MCF 10A (cell line): ENCODE measurements at regions not wholly inside any gene's neighbourhood (a gene's known extent, or its start where the extent isn't known, plus 50 kb on each side); places are given as distances from the start of the nearest gene placed in this dataset.

Source experiments
- BruUV-seq: library from RNA; stranded (reverse); fragments of 400-500 nt; replicated peaks from 2 replicates; lab custom pipeline; 2021; lab: Mats Ljungman, UMichigan
- CTCF ChIA-PET: fragments of 300-600 bp; sonication (Branson Sonifier 250); formaldehyde crosslinking; extraction: SDS; loops from one replicate; lab custom pipeline; 2021; ENCODE audit warnings: antibody characterized with exemption, inconsistent platforms; lab: Yijun Ruan, JAX
- POLR2A ChIA-PET: fragments of 300-600, 350-650 bp; sonication (Branson Sonifier 250); formaldehyde crosslinking; extraction: SDS; loops from one replicate; lab custom pipeline; 2020; ENCODE audit warnings: antibody characterized with exemption, inconsistent platforms; lab: Yijun Ruan, JAX
- DNase-seq: peaks from one replicate; pipeline ENCODE4 v3.0.0-alpha.2; 2018; ENCODE audit not compliant: unreplicated experiment
- H3K27ac Mint-ChIP-seq: one replicate; pipeline ENCODE4 v1.8.0; 2022; ENCODE audit warnings: mild to moderate bottlenecking, low read depth, mixed read lengths; ENCODE audit not compliant: unreplicated experiment
- H3K27me3 Mint-ChIP-seq: one replicate; pipeline ENCODE4 v1.8.0; 2022; ENCODE audit warnings: mixed read lengths; ENCODE audit not compliant: insufficient read depth, unreplicated experiment
- H3K36me3 Mint-ChIP-seq: one replicate; pipeline ENCODE4 v1.8.0; 2022; ENCODE audit warnings: mild to moderate bottlenecking, moderate library complexity, mixed read lengths; ENCODE audit not compliant: insufficient read depth, unreplicated experiment
- H3K4me1 Mint-ChIP-seq: one replicate; pipeline ENCODE4 v1.8.0; 2022; ENCODE audit warnings: mixed read lengths; ENCODE audit not compliant: insufficient read depth, unreplicated experiment
- H3K4me3 Mint-ChIP-seq: one replicate; pipeline ENCODE4 v1.8.0; 2022; ENCODE audit warnings: mild to moderate bottlenecking, moderate library complexity, mixed read lengths; ENCODE audit not compliant: unreplicated experiment
- H3K9me3 Mint-ChIP-seq: one replicate; pipeline ENCODE4 v1.8.0; 2022; ENCODE audit warnings: mixed read lengths; ENCODE audit not compliant: unreplicated experiment
- CTCF ChIP-seq: fragments of 200-600 bp; IDR thresholded peaks from one replicate; pipeline ENCODE4 v1.8.0; 2022; ENCODE audit warnings: antibody characterized with exemption, mild to moderate bottlenecking; ENCODE audit not compliant: unreplicated experiment
- intact Hi-C: fragments of 100-400 bp; cut with micrococcal nuclease; formaldehyde crosslinking; loops from 2 replicates; pipeline ENCODE4 v1.14.1; 2022

DNA sequence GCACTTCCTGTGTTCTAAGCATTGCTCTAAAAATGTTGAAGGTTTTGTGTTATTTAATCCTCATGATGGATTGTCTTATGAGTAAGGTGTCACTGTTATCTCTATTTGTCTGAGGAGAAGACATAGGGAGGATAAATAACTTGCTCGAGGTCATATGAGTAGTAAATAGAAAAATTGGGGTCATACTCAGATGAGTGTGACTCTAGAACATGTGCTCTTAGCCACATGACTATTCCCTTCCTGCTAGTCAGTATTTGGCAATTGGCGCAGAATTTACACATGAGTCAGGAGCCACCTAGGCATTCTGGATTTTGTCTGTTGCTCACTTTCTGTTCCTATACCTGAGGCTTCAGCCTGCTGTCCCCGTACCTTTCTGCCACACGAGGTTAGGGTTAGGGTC is 234.6 kb upstream of the CD180 start:
- no peaks in the 10 kb centered on the region for H3K27me3 Mint-ChIP-seq
- H3K4me3 Mint-ChIP-seq = no peak overlapping the region
- DNase-seq = peak; percentile 43
- CTCF ChIA-PET = no interaction called here
- POLR2A ChIA-PET = no interaction called here
- no TSS peak for BruUV-seq
- TF ChIP-seq CTCF = no peak
- H3K4me1 Mint-ChIP-seq = peaks cover 21% of the 10 kb centered on the region
- H3K27ac Mint-ChIP-seq = no peak overlapping the region
- H3K36me3 Mint-ChIP-seq = no peaks in the 10 kb centered on the region
- intact Hi-C loops = no loop called here
- H3K9me3 Mint-ChIP-seq = peaks cover 16% of the 10 kb centered on the region

DNA sequence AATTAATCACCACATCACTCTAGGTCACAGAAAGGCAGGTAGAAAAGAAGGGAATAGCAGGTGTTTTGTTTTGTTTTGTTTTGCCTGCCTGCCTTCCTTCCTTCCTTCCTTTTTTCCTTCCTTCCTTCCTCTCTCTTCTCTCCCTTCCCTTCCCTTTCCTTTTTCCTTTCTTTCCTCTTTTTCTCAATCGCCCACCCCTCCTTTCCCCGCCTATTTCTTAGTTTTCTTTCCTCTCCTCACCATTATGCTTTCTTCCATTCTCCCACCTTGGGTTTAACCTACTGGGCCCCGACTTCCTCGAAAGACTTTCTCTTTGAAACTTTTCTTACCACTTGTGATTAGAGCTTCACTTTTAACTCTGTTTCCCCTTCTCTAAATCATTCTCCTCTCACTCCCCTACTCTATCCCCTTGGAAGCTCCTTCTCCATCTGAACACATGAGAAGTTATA is 231.3 kb upstream of the CD180 start:
- POLR2A ChIA-PET = interaction anchor here (1.6 kb wide), 1 partner anchor 11 kb away, joined by 4 read pairs; no protein-coding TSS in a partner anchor
- Mint-ChIP-seq H3K27ac (peak overlapping the region; percentile 34), H3K4me1 (peaks cover 30% of the 10 kb centered on the region), H3K9me3 (peaks cover 8% of the 10 kb centered on the region), H3K36me3 (no peaks in the 10 kb centered on the region), H3K4me3 (no peak overlapping the region), H3K27me3 (no peaks in the 10 kb centered on the region)
- intact Hi-C loops = no loop called here
- no peak for DNase-seq
- no peak for TF ChIP-seq CTCF
- CTCF ChIA-PET = interaction anchor here (0.6 kb wide), 1 partner anchor 463 kb away, joined by 3 read pairs; no protein-coding TSS in a partner anchor
- no TSS peak for BruUV-seq

DNA sequence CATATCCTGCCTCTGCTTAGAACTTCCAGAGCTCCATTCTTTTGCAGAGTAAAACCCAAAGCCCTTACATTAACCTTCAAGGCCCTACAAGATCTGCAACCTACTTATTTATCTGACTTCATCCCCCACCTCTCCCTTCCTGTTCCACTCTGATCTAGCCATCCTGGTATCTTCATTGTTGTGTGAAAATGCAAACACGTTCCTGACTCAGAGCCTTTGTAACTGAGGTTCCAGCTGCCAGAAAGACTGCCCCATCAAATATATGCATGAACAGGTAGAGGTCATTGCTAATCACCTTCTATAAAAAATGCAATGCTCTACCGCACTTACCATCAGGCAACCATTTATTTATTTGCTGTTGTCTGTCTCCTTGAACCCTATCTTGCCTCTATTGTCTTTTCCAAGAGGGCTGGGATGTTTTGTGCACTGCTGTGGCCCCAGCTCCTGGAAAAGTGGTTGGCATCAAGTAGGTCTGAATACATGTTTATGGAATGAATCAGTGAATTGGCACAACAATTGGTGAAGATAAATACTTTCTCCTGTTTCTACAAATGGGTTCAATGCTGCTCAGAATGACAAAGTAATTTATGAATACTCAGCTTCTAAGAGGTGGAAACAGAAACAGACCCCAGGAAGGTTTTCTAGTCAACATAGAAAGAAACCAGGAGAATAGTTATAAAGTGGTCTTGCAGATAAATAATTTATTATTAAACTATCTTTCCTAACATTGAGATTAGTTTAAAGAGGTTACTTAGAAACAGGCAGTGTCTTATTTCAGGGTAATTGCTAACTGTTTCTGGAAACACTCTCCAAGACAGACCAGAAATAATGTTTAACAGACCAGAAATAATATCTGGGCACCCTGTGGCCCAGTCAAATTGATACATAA is 230.6 kb upstream of the CD180 start:
- H3K4me3 Mint-ChIP-seq = no peak overlapping the region
- ChIA-PET POLR2A (interaction anchor here (1.6 kb wide), 1 partner anchor 11 kb away, joined by 4 read pairs; no protein-coding TSS in a partner anchor), CTCF (no interaction called here)
- H3K27me3 Mint-ChIP-seq = no peaks in the 10 kb centered on the region
- intact Hi-C loops = no loop called here
- H3K4me1 Mint-ChIP-seq = peaks cover 30% of the 10 kb centered on the region
- BruUV-seq = no TSS peak
- H3K9me3 Mint-ChIP-seq = peaks cover 8% of the 10 kb centered on the region
- no peaks in the 10 kb centered on the region for H3K36me3 Mint-ChIP-seq
- peak overlapping the region; percentile 31 for H3K27ac Mint-ChIP-seq
- TF ChIP-seq CTCF = no peak
- no peak for DNase-seq

- intact Hi-C loops = no loop called here
- POLR2A ChIA-PET = no interaction called here
- peaks cover 30% of the 10 kb centered on the region for H3K4me1 Mint-ChIP-seq
- H3K4me3 Mint-ChIP-seq = no peak overlapping the region
- CTCF ChIA-PET = no interaction called here
- no peaks in the 10 kb centered on the region for H3K27me3 Mint-ChIP-seq
- no peak for TF ChIP-seq CTCF
- DNase-seq = no peak
- no peak overlapping the region for H3K27ac Mint-ChIP-seq
- BruUV-seq = no TSS peak
- no peaks in the 10 kb centered on the region for H3K36me3 Mint-ChIP-seq
- peaks cover 8% of the 10 kb centered on the region for H3K9me3 Mint-ChIP-seq
Observed at GRCh38 chr5:67425514-67425913, 228.9 kb upstream of the CD180 start.
